Large intestine (tissue), 3 donors: ENCODE measurements at regions not wholly inside any gene's neighbourhood (a gene's known extent, or its start where the extent isn't known, plus 50 kb on each side); places are given as distances from the start of the nearest gene placed in this dataset.

Experiments used
- DNase-seq, 2 donors: peaks; one replicate each; pipeline versions ENCODE4 v3.0.0 to v3.0.0-alpha.2; 2013
- H3K27ac ChIP-seq: one replicate; pipeline ENCODE4 v1.5.1; 2013; ENCODE audit warnings: low read length
- H3K27me3 ChIP-seq: 2 replicates; pipeline ENCODE4 v1.6.1; 2013; ENCODE audit warnings: low read length; ENCODE audit not compliant: control insufficient read depth, insufficient read depth
- H3K36me3 ChIP-seq: 2 replicates; pipeline ENCODE4 v1.6.1; 2013; ENCODE audit warnings: low read length; ENCODE audit not compliant: control insufficient read depth, insufficient read depth
- H3K4me1 ChIP-seq: one replicate; pipeline ENCODE4 v1.6.1; 2013; ENCODE audit warnings: low read length; ENCODE audit not compliant: control insufficient read depth, insufficient read depth
- H3K4me3 ChIP-seq: one replicate; pipeline ENCODE4 v1.5.1; 2013; ENCODE audit warnings: low read length
- H3K9me3 ChIP-seq: one replicate; pipeline ENCODE4 v1.6.1; 2013; ENCODE audit warnings: mild to moderate bottlenecking, low read depth, low read length, moderate library complexity; ENCODE audit not compliant: control insufficient read depth
- WGBS: methylation state at CpG from one replicate; pipeline ENCODE4 v1.1.5; 2013; ENCODE audit warnings: low lambda C conversion rate; ENCODE audit not compliant: insufficient coverage; 5-methylcytosine and 5-hydroxymethylcytosine counted together

DNA sequence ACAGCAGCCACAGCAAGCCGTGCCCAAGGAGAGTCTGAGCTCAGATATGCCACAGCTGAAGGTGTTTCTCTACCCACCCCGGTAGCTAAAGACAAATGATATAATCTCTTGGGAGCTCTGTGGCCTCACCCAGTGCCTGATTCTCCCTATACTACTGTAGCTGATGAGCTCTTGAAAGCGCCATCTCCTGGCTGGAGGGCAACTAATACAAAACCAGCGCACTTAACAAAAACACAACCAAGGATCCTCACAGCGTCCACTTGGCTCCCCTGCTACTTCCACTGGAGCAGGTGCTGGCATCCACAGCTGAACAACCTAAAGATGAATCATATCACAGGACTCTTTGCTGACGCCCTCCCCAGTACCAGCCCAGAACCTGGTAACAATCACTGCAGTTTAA, 1212.0 kb downstream of the PCDH17 start:
- peaks cover 4% of the 10 kb centered on the region for H3K9me3 ChIP-seq
- WGBS: no CpG with 5 or more reads among the region's 6 CpGs
- H3K27ac ChIP-seq: no peak overlapping the region
- no peak overlapping the region for H3K4me3 ChIP-seq
- H3K4me1 ChIP-seq: no peaks in the 10 kb centered on the region
- no peaks in the 10 kb centered on the region for H3K36me3 ChIP-seq
- DNase-seq: no peak
- H3K27me3 ChIP-seq: no peaks in the 10 kb centered on the region

DNA sequence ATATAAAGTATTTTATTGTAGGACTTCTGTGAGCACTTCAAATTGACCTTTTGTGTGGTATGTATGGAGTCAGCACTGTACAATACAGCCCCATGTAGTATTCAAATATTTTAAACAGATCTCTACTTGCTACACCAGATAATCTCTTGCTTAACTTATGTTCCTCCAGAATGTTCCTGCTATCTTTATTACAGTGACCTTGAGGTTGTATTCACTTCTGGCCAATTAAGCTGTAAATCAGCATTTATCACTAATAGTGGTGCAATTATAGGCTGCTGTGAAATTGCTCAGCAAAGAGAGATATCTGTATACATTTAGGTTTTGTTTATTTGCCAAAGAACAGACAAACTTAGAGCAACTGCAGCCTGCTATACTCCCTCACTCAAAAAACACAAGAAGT, 1218.6 kb downstream of the PCDH17 start:
- Histone ChIP-seq H3K4me1 (peaks cover 7% of the 10 kb centered on the region), H3K27ac (no peak overlapping the region), H3K36me3 (no peaks in the 10 kb centered on the region), H3K27me3 (no peaks in the 10 kb centered on the region), H3K9me3 (no peaks in the 10 kb centered on the region), H3K4me3 (no peak overlapping the region)
- DNase-seq: peak; percentile 48 to 81

DNA sequence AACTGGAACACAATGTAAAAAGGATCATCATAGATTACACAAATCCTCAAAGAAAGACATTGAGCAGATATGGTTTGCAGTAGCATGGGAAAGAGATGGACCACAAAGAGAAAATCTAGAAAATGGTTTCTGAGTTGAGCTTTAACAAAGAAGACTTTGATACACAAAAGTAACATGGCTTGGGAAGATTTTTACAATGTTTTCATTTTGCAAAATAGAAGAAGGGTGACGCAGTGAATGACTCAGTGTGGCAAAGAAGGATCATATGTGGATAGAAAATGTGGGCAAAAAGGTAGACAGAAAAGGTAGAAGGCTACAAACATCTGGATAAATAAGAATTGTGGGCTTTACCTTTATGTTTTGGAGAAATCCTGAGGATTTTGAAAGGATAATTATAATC, 1220.5 kb downstream of the PCDH17 start:
- WGBS: 63% methylated on average over 1 of the region's 1 CpG
- no peaks in the 10 kb centered on the region for H3K27me3 ChIP-seq
- H3K9me3 ChIP-seq: no peaks in the 10 kb centered on the region
- peaks cover 7% of the 10 kb centered on the region for H3K4me1 ChIP-seq
- DNase-seq: no peak
- H3K27ac ChIP-seq: no peak overlapping the region
- no peak overlapping the region for H3K4me3 ChIP-seq
- H3K36me3 ChIP-seq: no peaks in the 10 kb centered on the region

DNA sequence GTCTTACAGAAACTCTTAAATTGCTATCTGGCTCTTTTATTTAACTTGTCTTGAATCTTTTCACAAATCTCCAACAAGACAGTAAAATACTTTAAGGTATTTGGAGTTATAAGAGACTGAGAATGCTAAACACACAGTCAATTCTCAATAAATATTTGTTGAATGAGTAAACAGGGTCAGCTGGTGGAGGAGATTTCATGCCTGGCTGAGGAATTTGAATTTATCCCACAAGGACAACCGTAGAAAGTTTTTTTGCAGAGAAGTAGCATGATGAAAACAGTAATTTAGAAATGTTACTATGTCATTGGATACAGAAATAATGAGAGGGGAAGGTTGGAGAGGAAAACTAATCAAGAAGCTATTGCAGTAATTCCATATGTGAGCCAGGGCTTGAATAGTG, 1223.7 kb downstream of the PCDH17 start:
- DNase-seq: no peak
- no peaks in the 10 kb centered on the region for H3K27me3 ChIP-seq
- no peaks in the 10 kb centered on the region for H3K4me1 ChIP-seq
- no peak overlapping the region for H3K4me3 ChIP-seq
- H3K27ac ChIP-seq: no peak overlapping the region
- peaks cover 8% of the 10 kb centered on the region for H3K9me3 ChIP-seq
- WGBS: no CpG with 5 or more reads among the region's 1 CpG
- no peaks in the 10 kb centered on the region for H3K36me3 ChIP-seq

DNA sequence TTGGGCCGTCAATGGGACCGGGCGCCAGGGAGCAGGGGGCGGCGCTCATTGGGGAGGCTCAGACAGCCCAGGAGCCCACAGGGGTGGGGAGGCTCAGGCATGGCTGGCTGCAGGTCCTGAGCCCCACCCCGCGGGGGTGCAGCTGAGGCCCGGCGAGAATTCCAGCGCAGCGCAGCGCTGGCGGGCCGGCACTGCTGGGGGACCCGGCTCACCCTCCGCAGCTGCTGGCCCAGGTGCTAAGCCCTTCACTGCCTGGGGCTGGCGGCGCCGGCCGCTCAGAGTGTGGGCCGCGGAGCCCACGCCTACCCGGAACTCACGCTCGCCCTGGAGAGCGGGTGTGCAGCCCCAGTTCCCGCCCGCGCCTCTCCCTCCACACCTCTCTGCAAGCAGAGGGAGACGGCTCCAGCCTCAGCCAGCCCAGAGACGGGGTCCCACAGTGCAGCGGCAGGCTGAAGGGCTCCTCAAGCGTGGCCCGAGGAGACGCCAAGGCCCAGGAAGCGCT, 1227.4 kb downstream of the PCDH17 start:
- DNase-seq: no peak
- Histone ChIP-seq H3K4me1 (no peaks in the 10 kb centered on the region), H3K36me3 (no peaks in the 10 kb centered on the region), H3K9me3 (peaks cover 8% of the 10 kb centered on the region), H3K27me3 (no peaks in the 10 kb centered on the region), H3K4me3 (no peak overlapping the region), H3K27ac (no peak overlapping the region)
- WGBS: no CpG with 5 or more reads among the region's 37 CpGs

DNA sequence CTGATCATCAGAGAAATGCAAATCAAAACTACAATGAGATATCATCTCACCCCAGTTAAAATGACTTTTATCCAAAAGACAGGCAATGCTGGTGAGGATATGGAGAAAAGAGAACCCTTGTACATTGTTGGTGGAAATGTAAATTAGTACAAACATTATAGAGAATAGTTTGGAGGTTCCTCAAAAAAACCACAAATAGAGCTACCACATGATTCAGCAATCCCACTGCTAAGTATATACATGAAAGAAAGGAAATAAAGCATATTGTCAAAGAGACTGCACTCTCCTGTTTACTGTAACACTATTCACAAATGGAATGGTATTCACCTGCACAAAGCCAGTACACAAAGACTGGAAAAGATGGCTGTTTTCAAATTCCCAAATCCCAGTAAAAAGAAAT, 1233.7 kb downstream of the PCDH17 start:
- H3K36me3 ChIP-seq: no peaks in the 10 kb centered on the region
- no peak for DNase-seq
- H3K4me3 ChIP-seq: no peak overlapping the region
- no peaks in the 10 kb centered on the region for H3K4me1 ChIP-seq
- H3K9me3 ChIP-seq: no peaks in the 10 kb centered on the region
- H3K27ac ChIP-seq: no peak overlapping the region
- H3K27me3 ChIP-seq: no peaks in the 10 kb centered on the region

DNA sequence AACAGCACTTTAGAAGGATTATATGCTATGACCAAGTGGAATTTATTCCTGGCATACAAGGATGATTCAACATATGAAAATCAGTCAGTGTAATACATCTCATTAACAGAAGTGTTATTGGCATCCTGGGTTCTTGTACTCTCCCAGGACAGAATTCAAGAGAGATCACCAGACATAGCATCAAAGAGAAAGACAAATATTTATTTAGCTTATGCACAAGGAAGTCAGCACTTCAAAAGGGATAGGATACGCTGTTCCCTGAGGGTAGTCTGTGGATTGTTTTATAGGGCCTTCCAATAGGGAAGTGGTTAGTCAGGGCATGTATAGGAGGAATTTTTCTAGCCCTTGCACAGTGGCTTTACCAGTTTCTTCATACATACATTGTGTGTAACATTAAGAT, 1238.0 kb downstream of the PCDH17 start:
- 100% methylated on average over 1 of the region's 1 CpG for whole genome bisulfite sequencing
- no peak overlapping the region for H3K4me3 ChIP-seq
- H3K4me1 ChIP-seq: no peaks in the 10 kb centered on the region
- no peaks in the 10 kb centered on the region for H3K36me3 ChIP-seq
- H3K27ac ChIP-seq: no peak overlapping the region
- no peaks in the 10 kb centered on the region for H3K27me3 ChIP-seq
- DNase-seq: no peak
- H3K9me3 ChIP-seq: no peaks in the 10 kb centered on the region

DNA sequence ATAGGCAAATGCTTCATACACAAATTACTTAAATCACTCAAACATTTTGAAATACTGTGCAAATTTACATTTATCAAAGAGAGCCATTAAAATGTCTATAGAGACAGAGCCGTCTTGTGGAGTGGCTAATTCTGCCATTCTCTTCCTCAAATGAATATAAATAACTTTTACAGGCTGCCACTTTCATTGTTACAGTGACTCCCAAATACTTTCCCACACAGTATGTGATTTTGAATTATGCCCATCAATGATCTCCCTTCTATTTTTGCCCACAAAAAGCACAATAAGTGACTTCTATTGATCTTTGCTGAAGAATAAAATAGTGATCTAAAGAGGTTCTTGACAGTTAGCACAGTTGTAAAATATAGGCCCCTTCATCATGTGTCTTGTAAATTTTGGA, 1244.9 kb downstream of the PCDH17 start:
- no peaks in the 10 kb centered on the region for H3K27me3 ChIP-seq
- no peaks in the 10 kb centered on the region for H3K4me1 ChIP-seq
- H3K4me3 ChIP-seq: no peak overlapping the region
- H3K9me3 ChIP-seq: no peaks in the 10 kb centered on the region
- no peaks in the 10 kb centered on the region for H3K36me3 ChIP-seq
- no peak for DNase-seq
- no peak overlapping the region for H3K27ac ChIP-seq
- WGBS: 90% methylated on average over 1 of the region's 1 CpG

DNA sequence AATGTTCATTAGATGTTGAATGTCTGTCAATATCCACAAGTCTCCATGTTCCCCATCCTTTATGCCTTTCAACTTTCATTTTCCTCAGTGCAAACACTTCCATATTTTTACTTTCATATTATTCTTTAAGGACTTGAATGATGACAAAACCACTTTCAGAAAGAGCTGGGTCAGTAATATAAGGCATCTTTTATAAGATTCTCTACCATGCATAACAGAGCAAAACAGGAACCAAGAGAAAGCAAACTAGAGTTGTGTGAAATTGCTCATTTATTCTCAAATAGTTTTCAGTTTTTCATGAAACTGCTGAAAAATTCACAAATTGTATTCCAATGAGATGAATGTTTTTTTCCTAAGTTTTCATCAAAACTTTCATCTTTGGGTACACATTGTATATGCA, 1247.6 kb downstream of the PCDH17 start:
- Histone ChIP-seq H3K9me3 (no peaks in the 10 kb centered on the region), H3K27ac (no peak overlapping the region), H3K4me3 (no peak overlapping the region), H3K4me1 (no peaks in the 10 kb centered on the region), H3K27me3 (no peaks in the 10 kb centered on the region), H3K36me3 (no peaks in the 10 kb centered on the region)
- DNase-seq: no peak

DNA sequence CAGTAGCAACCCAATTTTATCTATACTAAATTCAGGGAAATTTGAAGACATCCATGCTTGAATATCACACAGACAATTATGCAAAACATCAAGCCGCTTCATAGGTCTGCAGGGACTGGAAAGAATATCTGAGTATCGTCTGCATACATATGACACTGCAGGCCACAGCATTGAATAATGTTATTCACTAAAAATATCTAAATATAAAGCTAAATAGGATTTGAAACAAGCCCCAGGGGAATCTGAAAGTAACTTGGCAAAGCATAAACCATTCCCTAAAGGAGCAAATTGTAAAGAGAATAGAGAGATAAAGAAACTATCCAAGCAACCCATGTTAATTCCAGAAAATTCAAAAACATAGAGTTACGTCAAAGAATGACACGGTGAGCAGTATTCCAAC, 1251.0 kb downstream of the PCDH17 start:
- WGBS: 92% methylated on average over 4 of the region's 4 CpGs

DNA sequence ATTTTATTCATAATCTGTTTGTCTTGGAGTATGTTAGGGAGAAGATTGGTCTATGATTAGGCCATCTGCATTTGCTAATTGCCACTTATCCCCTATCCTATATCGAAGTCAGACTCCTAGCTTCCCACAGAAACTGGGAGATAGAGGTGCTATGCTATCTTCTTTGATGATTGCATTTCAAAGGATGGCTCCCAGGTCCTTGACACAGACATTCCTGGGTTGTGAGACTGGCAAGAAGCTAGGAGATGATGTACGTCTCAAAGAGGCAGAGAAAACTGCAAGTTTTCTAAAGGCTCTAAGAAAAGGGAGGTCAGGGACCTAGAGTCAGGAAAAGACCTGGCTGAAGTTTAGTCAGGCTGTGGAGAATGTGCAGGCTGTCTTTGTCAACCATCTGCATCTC, 1251.9 kb downstream of the PCDH17 start:
- Histone ChIP-seq H3K9me3 (no peaks in the 10 kb centered on the region), H3K4me3 (no peak overlapping the region), H3K4me1 (no peaks in the 10 kb centered on the region), H3K27ac (no peak overlapping the region), H3K36me3 (no peaks in the 10 kb centered on the region), H3K27me3 (no peaks in the 10 kb centered on the region)
- 40% methylated on average over 1 of the region's 2 CpGs for WGBS
- no peak for DNase-seq

More for the DNA sequence above, 1251.0 kb downstream of the PCDH17 start:
- no peaks in the 10 kb centered on the region for H3K9me3 ChIP-seq
- no peak for DNase-seq
- H3K4me3 ChIP-seq: no peak overlapping the region
- H3K4me1 ChIP-seq: no peaks in the 10 kb centered on the region
- no peak overlapping the region for H3K27ac ChIP-seq
- H3K36me3 ChIP-seq: no peaks in the 10 kb centered on the region
- no peaks in the 10 kb centered on the region for H3K27me3 ChIP-seq
